ENCODE measurements at regions not wholly inside any gene's neighbourhood (a gene's known extent, or its start where the extent isn't known, plus 50 kb on each side); places are given as distances from the start of the nearest gene placed in this dataset.

- no peaks in the 10 kb centered on the region for H3K27me3 ChIP-seq (ENCODE audit: insufficient read depth, insufficient read length)
- no peaks in the 10 kb centered on the region for H3K9me3 ChIP-seq (ENCODE audit: insufficient read depth, low read length)
- no peak for TF ChIP-seq ZNF274 (IDR thresholded peaks at IDR 0.05; ENCODE audit: low read depth, low read length)
- TF ChIP-seq SUZ12 (IDR thresholded peaks at IDR 0.05; ENCODE audit: extremely low read depth, insufficient read depth, insufficient read length), result no peak
- no peak for TF ChIP-seq YY1 (IDR thresholded peaks at IDR 0.05; ENCODE audit: insufficient read depth, insufficient read length)
- no peak for DNase-seq (ENCODE audit: low read depth, low spot score)
- H3K9ac ChIP-seq (ENCODE audit: insufficient read length, low read depth), result no peak overlapping the region
- no peaks in the 10 kb centered on the region for H3K36me3 ChIP-seq (ENCODE audit: insufficient read depth, insufficient read length, low read length)
- peaks cover 4% of the 10 kb centered on the region for H3K4me1 ChIP-seq (ENCODE audit: insufficient read depth, insufficient read length)
- no peak overlapping the region for H3K4me3 ChIP-seq (ENCODE audit: insufficient read length, low read depth)
Measured at GRCh38 chr16:35750701-35751104, 2291.3 kb downstream of the TP53TG3F start.

- H3K9me3 ChIP-seq (ENCODE audit: insufficient read depth, low read length), result no peaks in the 10 kb centered on the region
- H3K4me1 ChIP-seq (ENCODE audit: insufficient read depth, insufficient read length), result peaks cover 4% of the 10 kb centered on the region
- DNase-seq (ENCODE audit: low read depth, low spot score), result no peak
- H3K36me3 ChIP-seq (ENCODE audit: insufficient read depth, insufficient read length, low read length), result no peaks in the 10 kb centered on the region
- H3K27me3 ChIP-seq (ENCODE audit: insufficient read depth, insufficient read length), result no peaks in the 10 kb centered on the region
- H3K9ac ChIP-seq (ENCODE audit: insufficient read length, low read depth), result no peak overlapping the region
- no peak overlapping the region for H3K4me3 ChIP-seq (ENCODE audit: insufficient read length, low read depth)
- TF ChIP-seq YY1 (IDR thresholded peaks at IDR 0.05; ENCODE audit: insufficient read depth, insufficient read length) (no peak), SUZ12 (IDR thresholded peaks at IDR 0.05; ENCODE audit: extremely low read depth, insufficient read depth, insufficient read length) (no peak), ZNF274 (IDR thresholded peaks at IDR 0.05; ENCODE audit: low read depth, low read length) (no peak)
Measured at GRCh38 chr16:35751191-35751941, 2292.0 kb downstream of the TP53TG3F start.

- Histone ChIP-seq H3K9ac (ENCODE audit: insufficient read length, low read depth) (no peak overlapping the region), H3K4me1 (ENCODE audit: insufficient read depth, insufficient read length) (peaks cover 4% of the 10 kb centered on the region), H3K4me3 (ENCODE audit: insufficient read length, low read depth) (no peak overlapping the region), H3K27me3 (ENCODE audit: insufficient read depth, insufficient read length) (no peaks in the 10 kb centered on the region), H3K36me3 (ENCODE audit: insufficient read depth, insufficient read length, low read length) (no peaks in the 10 kb centered on the region), H3K9me3 (ENCODE audit: insufficient read depth, low read length) (no peaks in the 10 kb centered on the region)
- no peak for DNase-seq (ENCODE audit: low read depth, low spot score)
- TF ChIP-seq SUZ12 (IDR thresholded peaks at IDR 0.05; ENCODE audit: extremely low read depth, insufficient read depth, insufficient read length) (no peak), ZNF274 (IDR thresholded peaks at IDR 0.05; ENCODE audit: low read depth, low read length) (no peak), YY1 (IDR thresholded peaks at IDR 0.05; ENCODE audit: insufficient read depth, insufficient read length) (no peak)
Measured at GRCh38 chr16:35752012-35752772, 2292.8 kb downstream of the TP53TG3F start.

GRCh38 chr16:35752773-35753558 is 2293.6 kb downstream of the TP53TG3F start:
- H3K27me3 ChIP-seq (ENCODE audit: insufficient read depth, insufficient read length), result no peaks in the 10 kb centered on the region
- no peaks in the 10 kb centered on the region for H3K36me3 ChIP-seq (ENCODE audit: insufficient read depth, insufficient read length, low read length)
- H3K9ac ChIP-seq (ENCODE audit: insufficient read length, low read depth), result no peak overlapping the region
- H3K9me3 ChIP-seq (ENCODE audit: insufficient read depth, low read length), result no peaks in the 10 kb centered on the region
- no peak overlapping the region for H3K4me3 ChIP-seq (ENCODE audit: insufficient read length, low read depth)
- peaks cover 4% of the 10 kb centered on the region for H3K4me1 ChIP-seq (ENCODE audit: insufficient read depth, insufficient read length)
- DNase-seq (ENCODE audit: low read depth, low spot score), result no peak
- TF ChIP-seq SUZ12 (IDR thresholded peaks at IDR 0.05; ENCODE audit: extremely low read depth, insufficient read depth, insufficient read length) (no peak), ZNF274 (IDR thresholded peaks at IDR 0.05; ENCODE audit: low read depth, low read length) (no peak), YY1 (IDR thresholded peaks at IDR 0.05; ENCODE audit: insufficient read depth, insufficient read length) (no peak)

GRCh38 chr16:35753559-35754390 is 2294.4 kb downstream of the TP53TG3F start:
- TF ChIP-seq ZNF274 (IDR thresholded peaks at IDR 0.05; ENCODE audit: low read depth, low read length) (no peak), SUZ12 (IDR thresholded peaks at IDR 0.05; ENCODE audit: extremely low read depth, insufficient read depth, insufficient read length) (no peak), YY1 (IDR thresholded peaks at IDR 0.05; ENCODE audit: insufficient read depth, insufficient read length) (no peak)
- Histone ChIP-seq H3K9ac (ENCODE audit: insufficient read length, low read depth) (no peak overlapping the region), H3K36me3 (ENCODE audit: insufficient read depth, insufficient read length, low read length) (no peaks in the 10 kb centered on the region), H3K27me3 (ENCODE audit: insufficient read depth, insufficient read length) (no peaks in the 10 kb centered on the region), H3K9me3 (ENCODE audit: insufficient read depth, low read length) (no peaks in the 10 kb centered on the region), H3K4me1 (ENCODE audit: insufficient read depth, insufficient read length) (peaks cover 4% of the 10 kb centered on the region), H3K4me3 (ENCODE audit: insufficient read length, low read depth) (no peak overlapping the region)
- no peak for DNase-seq (ENCODE audit: low read depth, low spot score)

Data from NT2/D1 (cell line).